MM.1S (cell line): ENCODE measurements at regions not wholly inside any gene's neighbourhood (a gene's known extent, or its start where the extent isn't known, plus 50 kb on each side); places are given as distances from the start of the nearest gene placed in this dataset.

Experiments
- DNase-seq: peaks from one replicate; pipeline ENCODE4 v3.0.0-alpha.2; 2015
- H2AFZ ChIP-seq: fragments of 300-600 bp; sonication (generic); 2 replicates; pipeline ENCODE4 v1.6.0; 2016; ENCODE audit warnings: antibody characterized with exemption, low read length
- H3F3A ChIP-seq: fragments of 300-600 bp; sonication (generic); 2 replicates; pipeline ENCODE4 v1.6.1; 2016; ENCODE audit warnings: mild to moderate bottlenecking, antibody characterized with exemption, low read length, moderate library complexity, mixed read lengths; ENCODE audit not compliant: insufficient read depth
- H3K27ac ChIP-seq: fragments of 300-600 bp; sonication (generic); 2 replicates; pipeline ENCODE4 v1.5.1; 2016; ENCODE audit warnings: mild to moderate bottlenecking, low read length
- H3K27me3 ChIP-seq: fragments of 300-600 bp; sonication (generic); replicated peaks from 2 replicates; pipeline ENCODE4 v1.6.0; 2016; ENCODE audit warnings: low read length; ENCODE audit not compliant: insufficient read depth
- H3K36me3 ChIP-seq: fragments of 300-600 bp; sonication (generic); replicated peaks from 2 replicates; pipeline ENCODE4 v1.6.1; 2016; ENCODE audit warnings: mild to moderate bottlenecking, low read length, mixed read lengths; ENCODE audit not compliant: insufficient read depth
- H3K4me1 ChIP-seq: fragments of 300-600 bp; sonication (generic); 2 replicates; pipeline ENCODE4 v1.6.1; 2016; ENCODE audit warnings: low read length, mixed read lengths
- H3K4me2 ChIP-seq: fragments of 300-600 bp; sonication (generic); 2 replicates; pipeline ENCODE4 v1.6.0; 2016; ENCODE audit warnings: low read depth, low read length
- H3K4me3 ChIP-seq: fragments of 300-600 bp; sonication (generic); 2 replicates; pipeline ENCODE4 v1.5.1; 2016; ENCODE audit warnings: low read length, mixed read lengths
- H3K79me2 ChIP-seq: fragments of 300-600 bp; sonication (generic); 2 replicates; pipeline ENCODE4 v1.6.1; 2016; ENCODE audit warnings: mixed run types, low read length, mixed read lengths
- H3K9ac ChIP-seq: fragments of 300-600 bp; sonication (generic); 2 replicates; pipeline ENCODE4 v1.6.1; 2016; ENCODE audit warnings: low read length, mixed read lengths
- H3K9me2 ChIP-seq: fragments of 300-600 bp; sonication (generic); replicated peaks from 2 replicates; pipeline ENCODE4 v1.6.1; 2016; ENCODE audit warnings: mild to moderate bottlenecking, low read length, mixed read lengths; ENCODE audit not compliant: insufficient read depth
- H3K9me3 ChIP-seq: fragments of 300-600 bp; sonication (generic); replicated peaks from 2 replicates; pipeline ENCODE4 v1.6.1; 2016; ENCODE audit warnings: mild to moderate bottlenecking, low read length, mixed read lengths; ENCODE audit not compliant: insufficient read depth
- H4K20me1 ChIP-seq: fragments of 300-600 bp; sonication (generic); 2 replicates; pipeline ENCODE4 v1.6.1; 2016; ENCODE audit warnings: mild to moderate bottlenecking, low read length, moderate library complexity, mixed read lengths; ENCODE audit not compliant: insufficient read depth
- EZH2 ChIP-seq: fragments of 300-600 bp; sonication (generic); optimal IDR thresholded peaks from 2 replicates; pipeline ENCODE3; 2017; ENCODE audit warnings: low read depth, mild to moderate bottlenecking, antibody characterized with exemption, low read length, mixed read lengths
- EZH2phosphoT487 ChIP-seq: fragments of 300-600 bp; sonication (generic); IDR thresholded peaks from 2 replicates; pipeline ENCODE4 v1.6.1; 2018; ENCODE audit warnings: antibody characterized with exemption, low read length
- TF ChIP-seq, protein P1 (sequence below): fragments of 300-600 bp; sonication (generic); IDR thresholded peaks from 2 replicates; pipeline ENCODE4 v1.5.1; 2016; ENCODE audit warnings: antibody characterized with exemption, low read length, mixed read lengths

DNA sequence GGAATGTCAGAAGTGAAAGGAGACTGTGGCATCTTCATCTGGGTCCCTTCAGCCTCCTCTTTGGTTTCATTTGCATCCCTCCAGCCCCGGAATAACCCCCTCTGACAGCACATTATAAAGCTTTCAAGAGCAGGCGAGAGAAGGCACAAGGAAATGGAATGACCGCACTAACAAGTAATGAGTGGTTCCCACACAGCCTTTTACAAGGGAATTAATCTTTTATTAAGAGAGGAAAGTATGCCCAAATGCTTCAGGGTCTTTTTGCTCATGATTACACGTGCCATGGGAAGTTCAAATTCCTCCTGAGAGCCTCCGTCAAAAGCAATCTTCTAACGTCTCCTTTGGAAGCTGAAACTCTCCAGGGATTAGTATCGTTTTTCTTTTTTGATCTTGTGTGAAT is 347.0 kb downstream of the BTBD3 start:
- DNase-seq = no peak
- Histone ChIP-seq H3K79me2 (no peaks in the 10 kb centered on the region), H3K27me3 (no peaks in the 10 kb centered on the region), H3K9ac (no peak overlapping the region), H4K20me1 (no peaks in the 10 kb centered on the region), H2AFZ (no peak overlapping the region), H3K27ac (no peak overlapping the region), H3K9me2 (no peaks in the 10 kb centered on the region), H3K36me3 (no peaks in the 10 kb centered on the region), H3F3A (no peaks in the 10 kb centered on the region), H3K4me2 (no peak overlapping the region), H3K4me3 (no peak overlapping the region), H3K4me1 (no peaks in the 10 kb centered on the region), H3K9me3 (no peaks in the 10 kb centered on the region)
- TF ChIP-seq, protein P1, sequence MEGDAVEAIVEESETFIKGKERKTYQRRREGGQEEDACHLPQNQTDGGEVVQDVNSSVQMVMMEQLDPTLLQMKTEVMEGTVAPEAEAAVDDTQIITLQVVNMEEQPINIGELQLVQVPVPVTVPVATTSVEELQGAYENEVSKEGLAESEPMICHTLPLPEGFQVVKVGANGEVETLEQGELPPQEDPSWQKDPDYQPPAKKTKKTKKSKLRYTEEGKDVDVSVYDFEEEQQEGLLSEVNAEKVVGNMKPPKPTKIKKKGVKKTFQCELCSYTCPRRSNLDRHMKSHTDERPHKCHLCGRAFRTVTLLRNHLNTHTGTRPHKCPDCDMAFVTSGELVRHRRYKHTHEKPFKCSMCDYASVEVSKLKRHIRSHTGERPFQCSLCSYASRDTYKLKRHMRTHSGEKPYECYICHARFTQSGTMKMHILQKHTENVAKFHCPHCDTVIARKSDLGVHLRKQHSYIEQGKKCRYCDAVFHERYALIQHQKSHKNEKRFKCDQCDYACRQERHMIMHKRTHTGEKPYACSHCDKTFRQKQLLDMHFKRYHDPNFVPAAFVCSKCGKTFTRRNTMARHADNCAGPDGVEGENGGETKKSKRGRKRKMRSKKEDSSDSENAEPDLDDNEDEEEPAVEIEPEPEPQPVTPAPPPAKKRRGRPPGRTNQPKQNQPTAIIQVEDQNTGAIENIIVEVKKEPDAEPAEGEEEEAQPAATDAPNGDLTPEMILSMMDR = no peak

DNA sequence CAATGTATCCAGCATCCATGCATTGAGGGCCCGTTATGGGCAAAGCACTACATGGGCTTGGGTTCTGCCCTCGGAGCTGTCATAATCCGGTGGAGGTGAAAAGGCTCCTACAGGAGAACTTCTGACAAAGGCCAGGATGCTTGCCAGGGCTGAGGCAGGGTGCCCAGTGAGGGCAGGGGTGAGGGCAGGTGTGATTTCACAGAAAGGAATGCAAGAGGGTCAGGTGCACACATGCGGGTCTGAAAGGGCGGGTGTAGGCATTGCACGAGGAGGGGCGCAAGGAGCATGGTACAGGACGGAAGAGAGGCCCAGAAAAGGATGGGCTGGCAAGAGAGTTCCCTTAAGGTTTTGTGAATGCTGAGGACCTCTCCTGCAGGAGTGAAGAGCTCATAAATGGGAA is 348.0 kb downstream of the BTBD3 start:
- H3K4me1 ChIP-seq = no peaks in the 10 kb centered on the region
- H3F3A ChIP-seq = no peaks in the 10 kb centered on the region
- H3K36me3 ChIP-seq = no peaks in the 10 kb centered on the region
- no peak overlapping the region for H3K27ac ChIP-seq
- no peaks in the 10 kb centered on the region for H4K20me1 ChIP-seq
- H3K4me2 ChIP-seq = no peak overlapping the region
- H3K9me2 ChIP-seq = no peaks in the 10 kb centered on the region
- no peak overlapping the region for H3K9ac ChIP-seq
- H2AFZ ChIP-seq = no peak overlapping the region
- H3K79me2 ChIP-seq = no peaks in the 10 kb centered on the region
- H3K9me3 ChIP-seq = no peaks in the 10 kb centered on the region
- TF ChIP-seq EZH2 = no peak
- TF ChIP-seq, protein P1 = no peak
- TF ChIP-seq EZH2phosphoT487 = no peak
- H3K4me3 ChIP-seq = no peak overlapping the region
- DNase-seq = no peak
- no peaks in the 10 kb centered on the region for H3K27me3 ChIP-seq

DNA sequence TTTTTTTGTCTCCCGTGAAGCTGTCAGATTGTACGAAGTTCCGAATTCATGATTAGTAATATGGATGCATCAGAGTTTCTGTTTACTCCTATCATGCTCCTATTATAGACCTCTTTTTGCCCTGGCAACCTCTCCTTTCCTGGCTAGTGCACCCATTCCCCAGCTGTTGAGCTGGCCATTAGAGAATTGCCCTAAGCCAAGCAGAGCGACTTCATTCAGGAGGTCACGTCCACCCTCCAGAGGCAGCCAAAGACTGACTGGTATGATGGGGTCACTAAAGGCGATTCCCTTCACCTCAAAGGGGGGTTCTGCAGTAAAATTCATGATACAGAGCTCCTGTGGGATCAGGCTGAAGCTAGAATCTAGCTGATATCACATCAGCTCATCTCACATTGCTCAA is 351.9 kb downstream of the BTBD3 start:
- Histone ChIP-seq H2AFZ (no peak overlapping the region), H3K9ac (no peak overlapping the region), H3K79me2 (no peaks in the 10 kb centered on the region), H3K36me3 (no peaks in the 10 kb centered on the region), H3K4me3 (no peak overlapping the region), H3K27ac (no peak overlapping the region), H4K20me1 (no peaks in the 10 kb centered on the region), H3F3A (no peaks in the 10 kb centered on the region), H3K9me3 (no peaks in the 10 kb centered on the region), H3K9me2 (no peaks in the 10 kb centered on the region), H3K4me1 (no peaks in the 10 kb centered on the region), H3K4me2 (no peak overlapping the region), H3K27me3 (no peaks in the 10 kb centered on the region)
- TF ChIP-seq, protein P1 = no peak
- TF ChIP-seq EZH2 = no peak
- TF ChIP-seq EZH2phosphoT487 = no peak
- no peak for DNase-seq

DNA sequence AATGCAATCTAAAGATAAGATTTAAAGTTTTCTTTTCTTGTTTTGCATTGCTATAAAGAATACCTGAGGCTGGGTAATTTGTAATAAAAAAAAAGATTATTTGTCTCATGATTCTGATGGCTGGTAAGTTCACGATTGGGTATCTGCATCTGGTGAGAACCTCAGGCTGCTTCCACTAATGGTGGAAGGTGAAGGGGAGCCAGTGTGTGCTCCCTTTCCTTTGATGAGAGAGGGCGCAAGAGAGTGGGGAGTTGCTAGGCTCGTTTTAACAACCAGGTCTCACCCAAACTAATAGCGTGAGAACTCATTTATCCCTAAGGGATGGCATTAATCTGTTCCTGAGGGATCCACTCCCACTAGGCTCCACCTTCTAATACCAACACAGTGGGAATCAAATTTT is 353.2 kb downstream of the BTBD3 start:
- Histone ChIP-seq H3K27ac (no peak overlapping the region), H3K27me3 (no peaks in the 10 kb centered on the region), H3F3A (no peaks in the 10 kb centered on the region), H3K9me2 (no peaks in the 10 kb centered on the region), H3K4me1 (peaks cover 2% of the 10 kb centered on the region), H4K20me1 (no peaks in the 10 kb centered on the region), H3K4me2 (no peak overlapping the region), H3K36me3 (no peaks in the 10 kb centered on the region), H3K4me3 (no peak overlapping the region), H3K9me3 (no peaks in the 10 kb centered on the region), H2AFZ (no peak overlapping the region), H3K9ac (no peak overlapping the region), H3K79me2 (no peaks in the 10 kb centered on the region)
- DNase-seq = no peak
- TF ChIP-seq EZH2 (no peak), EZH2phosphoT487 (no peak)
- TF ChIP-seq, protein P1 = no peak
